H7 (cell line): ENCODE measurements at regions not wholly inside any gene's neighbourhood (a gene's known extent, or its start where the extent isn't known, plus 50 kb on each side); places are given as distances from the start of the nearest gene placed in this dataset.
"Not testable (repeated sequence)": the region's sequence is repeated elsewhere in the genome, so short reads cannot be mapped to it uniquely, and the experiment has no call there.

ENCODE experiments used
- DNase-seq: peaks from one replicate; pipeline ENCODE4 v3.0.0; 2012
- H3K27me3 ChIP-seq: 2 replicates; pipeline ENCODE4 v1.6.0; 2011; ENCODE audit warnings: mild to moderate bottlenecking, low read length; ENCODE audit not compliant: control insufficient read depth, insufficient read depth
- H3K36me3 ChIP-seq: replicated peaks from 2 replicates; pipeline ENCODE4 v1.5.1; 2011; ENCODE audit warnings: low read length; ENCODE audit not compliant: control insufficient read depth, insufficient read depth
- H3K4me3 ChIP-seq: 2 replicates; pipeline ENCODE4 v1.5.1; 2011; ENCODE audit warnings: low read depth, mild to moderate bottlenecking, control low read depth, low read length, moderate library complexity; ENCODE audit not compliant: insufficient read depth

GRCh38 chr13:86909318-86909717, 761.9 kb upstream of the SLITRK5 start:
- Histone ChIP-seq H3K36me3 (no peaks in the 10 kb centered on the region), H3K4me3 (no peak overlapping the region), H3K27me3 (no peaks in the 10 kb centered on the region)
- no peak for DNase-seq

GRCh38 chr13:86914757-86915156, 756.4 kb upstream of the SLITRK5 start:
- no peak for DNase-seq
- no peaks in the 10 kb centered on the region for H3K27me3 ChIP-seq
- no peaks in the 10 kb centered on the region for H3K36me3 ChIP-seq
- H3K4me3 ChIP-seq: no peak overlapping the region

- not testable (repeated sequence) for H3K36me3 ChIP-seq, H3K27me3 ChIP-seq, H3K4me3 ChIP-seq, DNase-seq
These were observed 753.7 kb upstream of the SLITRK5 start for GRCh38 chr13:86917438-86917837.

- no peak overlapping the region for H3K4me3 ChIP-seq
- no peaks in the 10 kb centered on the region for H3K36me3 ChIP-seq
- DNase-seq: no peak
- H3K27me3 ChIP-seq: no peaks in the 10 kb centered on the region
These were observed 752.5 kb upstream of the SLITRK5 start for GRCh38 chr13:86918682-86919081.

- Histone ChIP-seq H3K27me3 (no peaks in the 10 kb centered on the region), H3K36me3 (no peaks in the 10 kb centered on the region), H3K4me3 (no peak overlapping the region)
- DNase-seq: no peak
These were observed 750.2 kb upstream of the SLITRK5 start for GRCh38 chr13:86920961-86921360.

- no peak for DNase-seq
- H3K4me3 ChIP-seq: no peak overlapping the region
- H3K27me3 ChIP-seq: no peaks in the 10 kb centered on the region
- no peaks in the 10 kb centered on the region for H3K36me3 ChIP-seq
These were observed 748.2 kb upstream of the SLITRK5 start for GRCh38 chr13:86922936-86923335.

- not testable (repeated sequence) for H3K27me3 ChIP-seq, DNase-seq, H3K4me3 ChIP-seq, H3K36me3 ChIP-seq
These were observed 744.3 kb upstream of the SLITRK5 start for GRCh38 chr13:86926916-86927315.

GRCh38 chr13:86932776-86933334, 738.3 kb upstream of the SLITRK5 start:
- Histone ChIP-seq H3K36me3 (no peaks in the 10 kb centered on the region), H3K27me3 (no peaks in the 10 kb centered on the region), H3K4me3 (no peak overlapping the region)
- DNase-seq: peak; percentile 20

GRCh38 chr13:86933676-86934075, 737.5 kb upstream of the SLITRK5 start:
- DNase-seq: peak; percentile 8
- Histone ChIP-seq H3K36me3 (no peaks in the 10 kb centered on the region), H3K27me3 (no peaks in the 10 kb centered on the region), H3K4me3 (no peak overlapping the region)

GRCh38 chr13:86937316-86937715, 733.9 kb upstream of the SLITRK5 start:
- no peaks in the 10 kb centered on the region for H3K36me3 ChIP-seq
- no peaks in the 10 kb centered on the region for H3K27me3 ChIP-seq
- H3K4me3 ChIP-seq: no peak overlapping the region
- no peak for DNase-seq

GRCh38 chr13:86945584-86945983, 725.6 kb upstream of the SLITRK5 start:
- no peak overlapping the region for H3K4me3 ChIP-seq
- no peak for DNase-seq
- H3K36me3 ChIP-seq: no peaks in the 10 kb centered on the region
- no peaks in the 10 kb centered on the region for H3K27me3 ChIP-seq

- no peak for DNase-seq
- H3K36me3 ChIP-seq: no peaks in the 10 kb centered on the region
- H3K27me3 ChIP-seq: no peaks in the 10 kb centered on the region
- no peak overlapping the region for H3K4me3 ChIP-seq
These were observed 724.4 kb upstream of the SLITRK5 start for GRCh38 chr13:86946734-86947133.

GRCh38 chr13:86954341-86954740, 716.8 kb upstream of the SLITRK5 start:
- DNase-seq: no peak
- Histone ChIP-seq H3K27me3 (no peaks in the 10 kb centered on the region), H3K4me3 (no peak overlapping the region), H3K36me3 (no peaks in the 10 kb centered on the region)

- DNase-seq: no peak
- Histone ChIP-seq H3K4me3 (no peak overlapping the region), H3K27me3 (no peaks in the 10 kb centered on the region)
These were observed 710.3 kb upstream of the SLITRK5 start for GRCh38 chr13:86960876-86961275.

GRCh38 chr13:86974251-86974994, 696.7 kb upstream of the SLITRK5 start:
- DNase-seq: peak; percentile 4
- H3K4me3 ChIP-seq: no peak overlapping the region
- no peaks in the 10 kb centered on the region for H3K27me3 ChIP-seq
- H3K36me3 ChIP-seq: no peaks in the 10 kb centered on the region

More at GRCh38 chr13:86960876-86961275, 710.3 kb upstream of the SLITRK5 start:
- H3K36me3 ChIP-seq: no peaks in the 10 kb centered on the region
